ENCODE measurements at regions not wholly inside any gene's neighbourhood (a gene's known extent, or its start where the extent isn't known, plus 50 kb on each side); places are given as distances from the start of the nearest gene placed in this dataset.

DNA sequence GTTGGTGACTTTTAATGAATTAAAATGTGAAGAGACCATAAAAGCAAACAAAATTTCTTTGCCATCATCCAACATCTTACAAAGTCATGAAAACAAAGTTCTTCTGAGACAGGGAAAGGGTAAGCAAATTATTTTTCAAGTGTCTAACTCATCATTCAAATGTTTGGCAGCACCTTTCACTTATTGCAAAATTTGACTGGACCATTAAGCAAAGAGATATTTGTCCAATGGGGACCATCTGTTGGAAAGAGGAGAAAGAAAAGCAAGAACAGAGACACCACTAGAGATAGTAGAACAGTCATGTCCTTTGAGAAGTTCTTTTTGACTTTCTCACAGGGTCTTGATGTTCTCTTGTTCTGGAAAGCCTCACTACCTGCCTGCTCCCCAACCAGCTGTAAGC is 330.1 kb downstream of the PAPSS1 start:
- TF ChIP-seq CTCF (conservative IDR thresholded peaks at IDR 0.05; ENCODE audit: low read depth, low read length) (no peak), SMC3 (IDR thresholded peaks at IDR 0.05; ENCODE audit: low read depth, low read length) (no peak), CEBPB (IDR thresholded peaks at IDR 0.05; ENCODE audit: low read depth, low read length) (no peak), RFX5 (IDR thresholded peaks at IDR 0.05; ENCODE audit: low read depth, low read length) (no peak), RCOR1 (IDR thresholded peaks at IDR 0.05; ENCODE audit: insufficient replicate concordance, low read length) (no peak), POLR2A (IDR thresholded peaks at IDR 0.05; ENCODE audit: low read depth, low read length) (no peak), RAD21 (IDR thresholded peaks at IDR 0.05; ENCODE audit: low read length) (no peak)
- TF ChIP-seq, protein P1, sequence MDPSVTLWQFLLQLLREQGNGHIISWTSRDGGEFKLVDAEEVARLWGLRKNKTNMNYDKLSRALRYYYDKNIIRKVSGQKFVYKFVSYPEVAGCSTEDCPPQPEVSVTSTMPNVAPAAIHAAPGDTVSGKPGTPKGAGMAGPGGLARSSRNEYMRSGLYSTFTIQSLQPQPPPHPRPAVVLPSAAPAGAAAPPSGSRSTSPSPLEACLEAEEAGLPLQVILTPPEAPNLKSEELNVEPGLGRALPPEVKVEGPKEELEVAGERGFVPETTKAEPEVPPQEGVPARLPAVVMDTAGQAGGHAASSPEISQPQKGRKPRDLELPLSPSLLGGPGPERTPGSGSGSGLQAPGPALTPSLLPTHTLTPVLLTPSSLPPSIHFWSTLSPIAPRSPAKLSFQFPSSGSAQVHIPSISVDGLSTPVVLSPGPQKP (IDR thresholded peaks at IDR 0.05; ENCODE audit: borderline replicate concordance, low read depth, low read length): no peak
